ENCODE measurements at regions not wholly inside any gene's neighbourhood (a gene's known extent, or its start where the extent isn't known, plus 50 kb on each side); places are given as distances from the start of the nearest gene placed in this dataset.

GRCh38 chr4:183812567-183812966, 92.5 kb upstream of the STOX2 start:
- Histone ChIP-seq H3K4me1 (ENCODE audit: insufficient read depth, low read length, severe bottlenecking) (no peaks in the 10 kb centered on the region), H3K9ac (ENCODE audit: low read length) (no peak overlapping the region), H3K4me3 (ENCODE audit: low read depth, low read length, poor library complexity, severe bottlenecking) (no peak overlapping the region), H3K27ac (ENCODE audit: low read depth, low read length, poor library complexity, severe bottlenecking) (no peak overlapping the region), H2AFZ (ENCODE audit: low read length) (no peak overlapping the region), H3F3A (ENCODE audit: insufficient read depth, low read length) (no peaks in the 10 kb centered on the region), H3K27me3 (ENCODE audit: insufficient read depth, low read length) (no peaks in the 10 kb centered on the region), H3K4me2 (ENCODE audit: low read length) (no peak overlapping the region), H4K20me1 (ENCODE audit: insufficient read depth, low read length) (no peaks in the 10 kb centered on the region), H3K79me2 (ENCODE audit: insufficient read depth, low read length) (no peaks in the 10 kb centered on the region), H3K9me2 (ENCODE audit: low read depth, low read length) (no peaks in the 10 kb centered on the region), H3K36me3 (ENCODE audit: insufficient read depth, low read length) (no peaks in the 10 kb centered on the region), H3K9me3 (ENCODE audit: low read length) (no peaks in the 10 kb centered on the region)
- TF ChIP-seq, protein P1, sequence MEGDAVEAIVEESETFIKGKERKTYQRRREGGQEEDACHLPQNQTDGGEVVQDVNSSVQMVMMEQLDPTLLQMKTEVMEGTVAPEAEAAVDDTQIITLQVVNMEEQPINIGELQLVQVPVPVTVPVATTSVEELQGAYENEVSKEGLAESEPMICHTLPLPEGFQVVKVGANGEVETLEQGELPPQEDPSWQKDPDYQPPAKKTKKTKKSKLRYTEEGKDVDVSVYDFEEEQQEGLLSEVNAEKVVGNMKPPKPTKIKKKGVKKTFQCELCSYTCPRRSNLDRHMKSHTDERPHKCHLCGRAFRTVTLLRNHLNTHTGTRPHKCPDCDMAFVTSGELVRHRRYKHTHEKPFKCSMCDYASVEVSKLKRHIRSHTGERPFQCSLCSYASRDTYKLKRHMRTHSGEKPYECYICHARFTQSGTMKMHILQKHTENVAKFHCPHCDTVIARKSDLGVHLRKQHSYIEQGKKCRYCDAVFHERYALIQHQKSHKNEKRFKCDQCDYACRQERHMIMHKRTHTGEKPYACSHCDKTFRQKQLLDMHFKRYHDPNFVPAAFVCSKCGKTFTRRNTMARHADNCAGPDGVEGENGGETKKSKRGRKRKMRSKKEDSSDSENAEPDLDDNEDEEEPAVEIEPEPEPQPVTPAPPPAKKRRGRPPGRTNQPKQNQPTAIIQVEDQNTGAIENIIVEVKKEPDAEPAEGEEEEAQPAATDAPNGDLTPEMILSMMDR (IDR thresholded peaks at IDR 0.05; ENCODE audit: low read length) = no peak
- no peak for TF ChIP-seq EZH2 (IDR thresholded peaks at IDR 0.05; ENCODE audit: borderline replicate concordance, low read length)

- Histone ChIP-seq H3K4me3 (ENCODE audit: low read depth, low read length, poor library complexity, severe bottlenecking) (no peak overlapping the region), H3K27ac (ENCODE audit: low read depth, low read length, poor library complexity, severe bottlenecking) (no peak overlapping the region), H4K20me1 (ENCODE audit: insufficient read depth, low read length) (no peaks in the 10 kb centered on the region), H3K9me3 (ENCODE audit: low read length) (no peaks in the 10 kb centered on the region), H3K79me2 (ENCODE audit: insufficient read depth, low read length) (no peaks in the 10 kb centered on the region), H3K36me3 (ENCODE audit: insufficient read depth, low read length) (no peaks in the 10 kb centered on the region), H3K27me3 (ENCODE audit: insufficient read depth, low read length) (no peaks in the 10 kb centered on the region), H2AFZ (ENCODE audit: low read length) (no peak overlapping the region), H3K4me1 (ENCODE audit: insufficient read depth, low read length, severe bottlenecking) (no peaks in the 10 kb centered on the region), H3K9me2 (ENCODE audit: low read depth, low read length) (no peaks in the 10 kb centered on the region), H3K9ac (ENCODE audit: low read length) (no peak overlapping the region), H3K4me2 (ENCODE audit: low read length) (no peak overlapping the region), H3F3A (ENCODE audit: insufficient read depth, low read length) (no peaks in the 10 kb centered on the region)
- TF ChIP-seq, protein P1 (IDR thresholded peaks at IDR 0.05; ENCODE audit: low read length) = no peak
- TF ChIP-seq EZH2 (IDR thresholded peaks at IDR 0.05; ENCODE audit: borderline replicate concordance, low read length) = no peak
These were observed 90.6 kb upstream of the STOX2 start for GRCh38 chr4:183814461-183814860.

DNA sequence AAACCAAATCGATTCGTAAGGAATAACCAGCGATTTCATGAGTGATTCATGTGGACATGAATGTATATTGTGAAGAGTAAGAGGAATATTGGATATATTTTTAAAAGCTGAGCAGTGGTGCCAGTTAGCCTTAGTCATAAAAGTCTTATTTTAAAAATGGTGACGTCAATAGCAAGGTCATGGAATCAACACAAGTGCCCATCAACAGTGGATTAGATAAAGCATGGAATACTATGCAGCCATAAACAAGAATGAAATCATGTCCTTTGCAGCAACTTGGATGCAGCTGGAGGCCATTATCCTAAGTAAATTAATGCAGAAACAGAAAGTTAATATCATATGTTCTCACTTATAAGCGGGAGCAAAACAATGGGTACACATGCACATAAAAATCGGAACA, 89.0 kb upstream of the STOX2 start:
- Histone ChIP-seq H4K20me1 (ENCODE audit: insufficient read depth, low read length) (no peaks in the 10 kb centered on the region), H3K36me3 (ENCODE audit: insufficient read depth, low read length) (no peaks in the 10 kb centered on the region), H3K9me2 (ENCODE audit: low read depth, low read length) (no peaks in the 10 kb centered on the region), H3K79me2 (ENCODE audit: insufficient read depth, low read length) (no peaks in the 10 kb centered on the region), H3F3A (ENCODE audit: insufficient read depth, low read length) (no peaks in the 10 kb centered on the region), H3K9ac (ENCODE audit: low read length) (no peak overlapping the region), H3K27ac (ENCODE audit: low read depth, low read length, poor library complexity, severe bottlenecking) (no peak overlapping the region), H3K9me3 (ENCODE audit: low read length) (no peaks in the 10 kb centered on the region), H3K4me3 (ENCODE audit: low read depth, low read length, poor library complexity, severe bottlenecking) (no peak overlapping the region), H2AFZ (ENCODE audit: low read length) (no peak overlapping the region), H3K4me2 (ENCODE audit: low read length) (no peak overlapping the region), H3K27me3 (ENCODE audit: insufficient read depth, low read length) (no peaks in the 10 kb centered on the region), H3K4me1 (ENCODE audit: insufficient read depth, low read length, severe bottlenecking) (no peaks in the 10 kb centered on the region)
- TF ChIP-seq EZH2 (IDR thresholded peaks at IDR 0.05; ENCODE audit: borderline replicate concordance, low read length) = no peak
- TF ChIP-seq, protein P1 (IDR thresholded peaks at IDR 0.05; ENCODE audit: low read length) = no peak
